ENCODE measurements at regions not wholly inside any gene's neighbourhood (a gene's known extent, or its start where the extent isn't known, plus 50 kb on each side); places are given as distances from the start of the nearest gene placed in this dataset.

DNA sequence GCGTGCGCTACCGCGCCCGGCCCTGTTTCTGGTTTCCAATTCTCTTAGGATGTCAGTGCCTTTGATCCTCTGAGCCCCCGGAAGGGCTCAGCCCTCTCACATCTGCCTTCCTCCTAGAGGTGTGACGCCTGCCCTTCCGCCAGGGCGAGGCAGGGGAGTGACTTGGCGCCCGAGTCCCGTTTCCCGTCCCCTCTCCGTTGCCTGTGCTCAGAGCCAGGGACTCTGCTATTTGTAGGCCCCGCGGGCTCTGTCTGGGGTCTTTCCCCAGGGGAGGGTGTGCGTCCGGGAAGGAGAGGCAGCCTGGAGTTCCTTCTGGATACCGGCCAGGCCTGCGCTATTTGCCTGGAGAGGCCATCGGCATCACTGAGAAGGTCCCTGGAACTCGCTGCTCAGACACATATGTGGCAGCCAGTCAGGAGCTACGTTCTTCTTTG, 103.7 kb upstream of the TAF1B start:
- DNase-seq = peak; percentile 46

DNA sequence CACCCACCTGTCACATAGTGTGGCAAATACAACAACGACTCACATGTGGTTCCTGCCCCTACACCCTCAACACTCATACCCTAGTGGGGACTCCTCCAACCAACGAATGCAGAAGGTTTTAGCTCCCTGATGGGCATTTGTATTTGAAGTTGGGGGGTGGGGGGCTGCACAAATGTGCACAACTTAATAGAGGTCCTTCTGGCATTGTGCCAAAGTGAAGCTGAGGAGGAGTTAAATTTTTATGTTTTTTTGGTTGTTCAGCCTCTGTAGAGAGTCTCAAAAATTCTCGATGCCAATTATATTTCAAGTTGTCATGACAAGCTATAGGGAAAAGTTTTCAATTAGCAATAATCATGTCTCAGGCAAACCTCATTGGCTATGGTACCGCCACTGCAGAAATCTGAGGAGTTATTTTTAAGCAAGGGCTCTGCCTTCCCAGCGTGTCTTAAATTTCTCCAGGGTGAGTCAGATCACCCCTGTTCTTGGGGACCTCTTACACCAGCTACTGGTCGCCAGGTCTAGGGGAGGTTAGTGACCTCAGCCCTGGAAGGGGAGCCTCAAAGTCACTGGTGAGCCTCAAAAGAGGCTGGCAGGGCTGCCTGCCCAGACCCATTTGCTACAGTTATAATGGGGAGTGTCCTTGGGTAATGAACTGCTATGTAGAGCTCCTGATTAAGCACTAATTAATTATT, 102.7 kb upstream of the TAF1B start:
- no peak for DNase-seq

DNA sequence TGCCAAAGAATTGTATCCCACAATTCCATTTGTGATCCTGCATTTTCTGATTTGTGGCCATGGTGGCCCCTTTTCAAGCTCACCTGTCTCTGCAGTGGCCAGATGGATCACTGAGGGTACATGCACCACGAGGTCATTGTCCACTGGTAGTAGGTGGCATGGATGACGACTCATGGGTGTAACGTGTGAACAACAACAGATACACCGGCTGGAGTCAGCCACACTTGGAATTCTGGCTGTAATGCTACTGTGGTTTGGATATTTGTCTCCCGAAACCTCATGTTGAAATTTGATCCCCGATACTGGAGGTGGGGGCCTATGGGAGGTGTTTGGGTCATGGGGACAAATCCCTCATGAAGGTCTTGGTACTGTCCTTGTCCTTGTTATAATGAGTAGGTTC, 102.2 kb upstream of the TAF1B start:
- DNase-seq = no peak

DNA sequence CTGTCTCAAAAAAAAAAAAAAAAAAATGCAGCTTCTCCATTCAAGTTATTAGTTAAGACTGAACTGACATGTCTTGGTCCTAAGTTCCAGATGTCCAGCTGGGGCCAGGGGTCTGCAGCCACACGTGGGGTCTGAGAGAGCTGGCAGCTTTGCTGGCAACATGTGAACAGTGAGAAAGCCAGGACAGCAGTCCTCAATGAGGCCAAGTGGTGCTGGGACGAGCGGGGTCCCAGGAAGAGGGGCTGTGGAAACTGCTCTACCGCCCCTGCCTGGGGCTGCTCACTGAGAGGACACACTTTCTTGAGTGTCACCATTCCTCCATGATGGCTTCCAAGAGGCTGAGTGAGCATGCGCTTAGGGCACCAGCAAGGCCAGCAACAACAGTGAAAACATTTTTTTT, 100.7 kb upstream of the TAF1B start:
- no peak for DNase-seq

DNA sequence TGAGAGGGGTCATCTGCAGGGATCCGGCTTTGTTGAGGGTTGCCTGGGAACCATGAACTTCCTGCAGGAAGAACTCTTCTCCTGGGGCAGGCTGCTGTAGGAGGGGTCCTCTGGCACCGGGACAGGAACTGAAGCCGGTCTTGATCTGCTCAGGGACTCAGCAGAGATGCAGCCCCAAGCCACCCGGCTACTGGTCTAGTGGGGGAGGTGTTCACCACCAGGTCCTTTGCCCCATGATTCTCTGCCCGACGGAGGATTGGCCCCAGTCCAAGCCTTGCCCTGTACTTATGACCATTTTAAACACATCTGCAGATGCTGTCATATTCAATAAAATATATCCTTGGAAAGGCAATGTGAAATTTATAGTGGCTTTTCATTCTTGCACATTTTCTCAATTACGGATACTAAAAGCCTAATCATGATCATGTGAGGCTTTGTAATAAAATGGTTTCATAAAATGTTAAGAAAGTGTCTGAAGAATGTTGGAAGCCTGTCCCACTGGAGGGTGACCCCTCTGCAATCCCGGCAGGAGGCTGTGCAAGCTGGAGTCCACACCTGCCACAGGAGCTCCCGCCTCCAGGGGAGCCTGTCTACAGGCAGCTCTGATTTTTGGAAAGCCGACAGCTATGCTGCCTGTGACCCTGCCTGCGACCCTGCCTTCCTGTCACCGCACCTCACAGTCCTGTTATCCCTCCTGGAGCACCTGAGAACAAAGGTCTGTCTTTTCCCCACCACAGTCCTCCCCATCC, 98.8 kb upstream of the TAF1B start:
- DNase-seq = no peak

DNA sequence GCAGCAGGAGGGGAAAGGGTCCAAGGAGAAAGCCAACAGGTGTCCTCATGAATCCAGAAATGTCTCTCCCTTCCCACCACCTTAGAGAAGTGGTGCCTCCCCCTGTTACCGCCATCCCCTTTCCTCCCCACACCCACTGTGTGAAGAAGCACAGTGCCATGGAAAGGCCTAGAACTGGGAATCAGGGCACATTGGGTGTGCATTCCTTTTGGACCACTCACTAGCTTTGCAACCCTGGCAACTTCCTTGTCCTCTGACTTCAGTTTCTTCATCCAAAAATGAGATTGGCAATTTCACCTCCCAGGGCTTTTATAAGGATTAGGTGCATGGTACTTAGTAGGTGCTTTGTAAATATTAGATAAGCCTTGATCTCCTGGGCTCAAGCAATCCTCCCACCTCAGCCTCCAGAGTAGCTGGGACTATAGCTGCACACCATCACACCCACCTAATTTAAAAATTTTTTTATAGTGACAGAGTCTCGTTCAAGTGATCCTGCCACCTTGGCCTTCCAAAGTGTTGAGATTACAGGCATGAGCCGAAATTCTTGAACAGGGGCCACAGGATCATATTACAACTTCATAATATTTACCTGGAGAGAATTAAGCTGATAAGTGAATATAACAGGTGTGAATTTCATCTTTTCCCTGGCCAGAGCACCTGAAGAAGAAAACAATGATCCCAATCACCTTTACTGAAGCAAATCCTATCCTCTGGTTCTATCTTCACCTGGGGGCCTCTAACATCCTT, 97.9 kb upstream of the TAF1B start:
- DNase-seq = no peak

DNA sequence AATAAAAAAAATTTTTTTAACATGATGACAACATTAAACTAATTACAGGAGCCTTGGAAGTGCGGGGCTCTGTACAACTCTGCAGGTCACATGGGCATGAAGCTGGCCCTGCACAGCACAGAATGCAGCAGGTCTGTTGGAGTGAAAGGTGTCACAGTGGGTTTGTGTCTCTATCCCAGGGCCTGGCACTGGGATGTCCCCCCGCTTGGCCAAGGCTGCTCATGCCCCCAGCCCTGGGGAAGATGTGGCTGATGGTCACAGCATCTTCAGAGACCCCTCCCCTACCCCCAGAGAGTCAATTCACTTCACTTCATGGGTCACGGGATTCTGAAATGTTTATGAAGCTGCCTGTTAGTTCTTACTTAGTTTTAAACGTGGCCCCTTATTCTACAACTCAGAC, 95.9 kb upstream of the TAF1B start:
- no peak for DNase-seq

DNA sequence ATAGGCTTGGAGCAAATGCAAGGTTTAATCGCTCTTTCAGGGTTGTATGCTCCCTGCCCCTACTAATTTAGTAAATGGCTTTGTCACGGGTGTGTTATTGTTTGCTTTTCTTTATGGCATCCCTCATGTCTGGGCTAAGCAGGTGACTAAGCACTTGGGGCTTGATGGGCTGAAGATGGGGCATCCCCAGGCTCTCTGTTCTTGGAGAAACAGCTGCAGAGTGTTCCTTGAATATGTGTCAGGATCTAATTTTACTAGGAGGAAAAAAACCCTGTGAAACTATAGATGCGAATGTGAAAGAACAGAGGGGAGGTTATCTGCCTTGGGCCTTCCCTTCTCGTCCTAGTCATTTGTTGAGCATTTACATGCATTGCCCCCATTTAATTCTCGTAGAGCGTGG, 94.7 kb upstream of the TAF1B start:
- peak; percentile 51 for DNase-seq

DNA sequence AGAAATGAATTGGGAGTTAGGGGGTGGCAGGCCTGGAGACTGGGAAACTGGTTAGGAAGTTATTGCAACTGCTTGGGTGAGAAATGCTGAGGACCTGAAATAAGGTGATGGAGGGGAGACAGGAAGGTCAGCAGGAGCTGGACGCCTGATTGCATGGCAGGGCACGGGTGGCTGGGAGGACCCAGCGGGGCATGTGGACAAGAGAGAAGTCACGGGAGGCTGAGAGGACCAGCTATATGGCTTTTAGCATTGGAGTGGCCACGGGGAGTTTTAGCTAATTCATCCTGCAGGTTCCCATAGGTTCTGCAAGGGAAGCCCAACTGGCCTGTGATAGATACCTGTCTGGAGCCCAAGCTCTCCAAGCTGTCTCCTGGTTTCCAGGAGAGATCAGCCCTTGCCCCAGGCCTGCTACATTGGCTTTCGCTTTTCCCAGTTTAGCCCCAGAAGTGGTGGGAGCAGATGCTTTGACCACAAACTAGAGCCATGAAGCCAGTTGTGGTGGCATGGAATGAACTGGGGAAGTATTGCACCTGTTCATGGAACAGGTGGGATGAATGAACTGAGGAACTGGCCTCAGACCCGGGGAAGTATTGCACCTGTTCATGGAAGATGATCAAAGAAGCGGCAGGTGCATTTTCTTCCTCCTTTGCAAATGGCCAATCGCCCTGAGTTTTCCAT, 93.6 kb upstream of the TAF1B start:
- no peak for DNase-seq

DNA sequence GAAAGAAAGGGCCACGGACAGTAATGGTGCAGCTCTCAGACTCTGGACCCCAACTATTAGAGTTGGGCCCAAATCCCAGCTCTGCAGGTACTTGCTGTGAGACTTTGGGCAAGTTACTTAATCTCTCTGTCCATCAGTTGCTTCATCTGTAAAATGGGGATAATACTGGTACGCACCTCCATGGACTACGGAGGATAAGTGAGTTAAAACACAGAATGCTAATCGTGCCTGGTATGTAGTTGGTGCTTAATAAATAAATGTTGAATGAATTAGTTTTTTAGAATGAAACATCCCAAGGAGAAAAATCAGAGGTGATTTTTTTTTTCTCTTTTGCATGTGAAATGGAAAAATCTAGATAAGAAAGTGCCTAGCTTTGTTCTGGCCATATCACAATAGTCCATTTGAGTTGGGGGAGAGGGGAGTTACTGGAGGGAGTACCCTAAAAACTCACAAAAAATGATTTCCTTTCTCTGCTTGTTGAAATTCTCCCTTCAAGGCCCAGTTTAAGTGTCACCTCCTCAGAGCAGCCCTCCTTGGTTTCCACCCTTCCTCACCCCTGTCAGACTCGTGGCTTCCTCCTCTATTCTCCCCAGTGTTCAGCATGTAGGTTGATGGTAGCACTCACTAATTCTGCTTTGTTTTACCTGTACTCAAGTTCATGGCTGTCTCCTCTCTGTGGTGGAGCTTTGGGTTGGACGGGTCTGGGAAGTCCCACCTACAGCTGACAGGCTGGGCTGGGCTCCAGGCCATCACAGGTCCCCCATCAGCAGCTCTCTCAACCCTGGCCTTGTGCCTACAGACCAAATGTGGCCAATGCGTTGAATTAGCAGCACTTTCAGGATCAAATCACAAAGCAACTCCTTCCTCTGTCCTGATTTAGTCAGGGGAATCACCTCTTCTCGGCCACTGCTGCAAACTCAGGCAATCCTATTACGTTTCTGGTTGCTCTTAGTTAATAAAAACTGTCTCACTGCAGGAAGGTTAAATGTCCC, 92.8 kb upstream of the TAF1B start:
- no peak for DNase-seq

DNA sequence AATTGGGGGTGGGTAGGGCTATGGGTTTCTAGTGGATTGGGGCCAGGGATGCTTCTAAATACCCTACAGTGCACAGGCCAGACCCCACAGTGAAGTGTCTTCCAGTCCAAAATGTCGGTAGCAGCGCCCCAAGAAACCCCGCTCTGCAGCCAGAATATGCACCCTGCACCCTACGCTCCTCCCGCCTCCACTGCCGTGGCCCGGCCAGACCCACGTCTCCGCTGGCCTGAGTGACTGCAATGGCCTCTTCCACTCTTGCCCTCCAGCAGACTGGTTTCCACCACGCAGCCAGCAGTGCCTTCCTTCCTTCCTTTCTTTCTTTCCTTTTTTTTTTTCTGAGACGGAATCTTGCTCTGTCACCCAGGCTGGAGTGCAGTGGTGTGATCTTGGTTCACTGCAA, 91.4 kb upstream of the TAF1B start:
- no peak for DNase-seq

DNA sequence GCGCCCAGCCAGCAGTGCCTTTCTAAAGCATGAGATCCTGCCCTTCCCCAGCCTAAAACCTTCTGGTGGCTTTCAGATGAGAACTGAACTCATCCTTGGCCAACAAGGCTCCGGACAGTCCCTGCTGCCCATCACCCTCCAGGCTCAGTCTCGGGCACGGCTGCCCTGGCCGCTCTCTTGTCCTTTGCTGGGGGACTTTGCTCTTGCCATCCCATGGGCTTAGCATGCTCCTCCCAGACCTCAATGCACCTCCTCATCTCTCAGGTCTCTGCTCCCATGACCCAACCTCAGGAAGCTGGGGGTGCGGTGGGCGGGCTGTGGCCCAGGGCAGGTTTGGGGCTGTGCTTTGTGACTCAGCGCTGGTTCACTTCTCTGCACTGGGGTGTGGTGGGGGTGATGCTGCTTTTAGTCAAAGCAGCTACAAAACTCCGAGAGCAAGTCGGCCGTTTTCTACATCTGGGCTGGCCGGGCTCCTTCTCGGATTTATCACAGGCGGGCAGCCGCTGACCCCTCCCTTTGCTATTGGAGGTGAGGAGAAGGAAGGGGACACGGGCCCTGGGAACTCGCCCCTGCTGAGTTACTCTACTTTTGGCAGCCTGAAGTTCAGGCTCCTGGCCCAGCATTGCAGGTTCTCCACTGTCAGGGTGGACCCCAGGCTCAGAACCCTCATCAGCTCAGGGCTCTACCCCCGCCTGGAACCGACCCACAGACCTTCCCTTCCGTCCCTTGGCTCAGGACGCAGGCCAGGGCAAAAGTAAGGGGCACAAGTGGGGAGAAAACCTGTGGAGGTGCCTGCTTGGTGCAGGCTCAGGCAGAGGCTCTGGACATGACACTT, 90.6 kb upstream of the TAF1B start:
- DNase-seq = peak; percentile 93

DNA sequence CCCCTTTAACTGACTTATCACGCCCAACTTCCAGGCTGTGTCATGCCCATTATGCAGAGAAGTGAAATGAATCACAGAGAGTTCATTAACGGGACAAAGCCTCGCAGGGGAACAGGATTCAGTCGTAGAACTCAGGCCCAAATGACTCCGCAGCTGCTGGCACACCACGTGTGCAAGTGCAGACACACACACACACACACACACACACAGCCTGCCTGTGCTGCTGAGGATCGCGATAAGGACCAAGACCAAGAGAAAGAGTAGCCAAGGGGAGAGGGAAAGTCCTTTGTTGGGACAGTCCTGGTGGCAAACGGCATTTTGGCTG, 90.0 kb upstream of the TAF1B start:
- peak; percentile 96 for DNase-seq

DNA sequence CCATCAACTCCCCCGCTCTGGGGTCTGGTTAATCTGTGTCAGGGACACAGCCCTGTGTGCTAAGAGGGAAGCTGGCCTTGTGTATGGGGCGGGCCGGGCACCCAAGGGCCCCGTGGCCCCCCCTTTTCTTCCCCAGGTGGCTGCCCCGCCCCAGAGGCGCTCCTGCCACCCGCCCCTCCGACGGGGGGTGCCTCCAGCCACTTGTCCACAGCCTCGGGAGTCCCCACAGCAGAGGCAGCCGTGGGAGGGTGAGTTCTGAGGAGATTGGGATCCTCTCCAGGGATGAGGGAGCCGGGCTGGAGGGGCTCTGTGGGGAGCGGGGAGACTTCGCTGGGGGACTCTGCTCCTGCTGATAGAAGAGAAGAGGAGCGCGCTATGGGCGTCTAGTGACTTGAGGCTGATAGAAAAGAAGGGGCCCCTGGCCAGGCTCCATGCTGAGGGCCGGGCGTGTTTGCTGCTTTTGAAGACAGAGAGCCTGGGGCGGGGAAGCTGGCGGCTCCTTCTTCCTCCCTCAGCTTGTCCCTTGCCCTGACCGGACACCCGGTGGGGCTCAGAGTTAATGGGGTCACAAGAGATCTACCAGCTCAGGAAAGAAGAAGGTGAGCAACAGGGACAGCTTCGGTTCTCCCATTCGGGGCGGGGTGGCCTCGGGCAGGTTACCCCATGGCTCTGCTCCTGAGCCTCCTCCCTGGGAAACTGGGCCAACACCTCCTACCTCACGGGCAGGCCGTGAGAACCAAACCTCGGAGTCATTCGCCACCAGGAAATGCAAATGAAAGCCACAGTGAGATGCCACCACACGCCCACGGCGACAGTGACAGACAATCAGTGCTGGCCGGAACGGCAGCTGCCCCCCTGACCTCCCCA, 89.4 kb upstream of the TAF1B start:
- peak; percentile 59 for DNase-seq

DNA sequence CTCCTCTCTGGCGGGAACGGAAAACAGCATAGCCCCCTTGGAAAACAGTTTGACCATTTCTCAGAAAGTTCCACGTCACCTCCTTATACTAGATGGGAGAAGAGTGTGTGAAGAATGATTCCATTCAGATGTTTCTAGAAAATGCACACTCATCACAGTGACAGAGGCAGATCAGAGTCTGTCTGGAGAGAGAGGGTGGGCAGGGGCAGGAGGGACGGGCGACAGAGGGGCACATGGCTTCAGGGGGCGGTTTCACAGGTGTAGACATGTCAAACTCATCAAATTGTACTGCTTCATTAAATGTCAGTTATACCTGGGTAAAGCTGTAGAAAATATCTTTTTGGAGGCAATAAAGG, 88.8 kb upstream of the TAF1B start:
- no peak for DNase-seq

DNA sequence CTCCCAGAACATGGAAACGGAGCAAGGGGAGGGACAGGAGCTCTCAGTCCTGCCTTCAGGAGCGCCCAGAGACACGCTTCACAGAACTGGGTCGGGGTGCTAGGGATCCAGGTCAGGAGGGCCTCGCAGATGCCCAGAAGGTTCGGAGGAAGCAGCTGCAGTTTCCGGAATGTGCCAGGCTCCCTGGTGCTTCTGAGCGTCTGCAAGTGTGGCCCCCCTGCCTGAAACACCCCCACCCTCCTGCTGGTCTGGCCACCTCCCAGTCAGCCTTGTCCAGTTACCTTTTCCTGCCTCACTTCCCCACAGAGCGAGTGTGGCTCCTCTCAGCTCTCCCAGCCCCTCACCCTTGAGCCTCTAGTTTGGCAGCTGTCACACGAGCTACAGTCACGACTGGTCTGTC, 88.3 kb upstream of the TAF1B start:
- DNase-seq = no peak

DNA sequence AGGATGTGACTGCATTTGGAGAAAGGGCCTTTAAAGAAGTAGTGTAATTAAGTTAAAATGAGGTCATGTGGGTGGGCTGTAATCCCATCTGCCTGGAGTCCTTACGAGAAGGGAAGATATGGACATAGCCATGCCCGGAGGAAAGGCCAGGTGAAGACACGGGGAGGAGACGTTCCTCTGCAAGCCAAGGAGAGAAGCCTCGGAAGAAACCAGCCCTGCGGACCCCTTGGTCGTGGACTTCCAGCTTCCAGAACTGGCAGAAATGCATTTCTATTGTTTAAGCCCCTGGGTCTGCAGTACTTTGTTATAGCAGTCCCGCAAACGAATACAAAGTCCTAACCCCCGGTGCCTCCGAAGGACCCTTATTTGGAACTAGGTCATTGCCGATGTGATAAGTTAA, 87.6 kb upstream of the TAF1B start:
- DNase-seq = no peak

DNA sequence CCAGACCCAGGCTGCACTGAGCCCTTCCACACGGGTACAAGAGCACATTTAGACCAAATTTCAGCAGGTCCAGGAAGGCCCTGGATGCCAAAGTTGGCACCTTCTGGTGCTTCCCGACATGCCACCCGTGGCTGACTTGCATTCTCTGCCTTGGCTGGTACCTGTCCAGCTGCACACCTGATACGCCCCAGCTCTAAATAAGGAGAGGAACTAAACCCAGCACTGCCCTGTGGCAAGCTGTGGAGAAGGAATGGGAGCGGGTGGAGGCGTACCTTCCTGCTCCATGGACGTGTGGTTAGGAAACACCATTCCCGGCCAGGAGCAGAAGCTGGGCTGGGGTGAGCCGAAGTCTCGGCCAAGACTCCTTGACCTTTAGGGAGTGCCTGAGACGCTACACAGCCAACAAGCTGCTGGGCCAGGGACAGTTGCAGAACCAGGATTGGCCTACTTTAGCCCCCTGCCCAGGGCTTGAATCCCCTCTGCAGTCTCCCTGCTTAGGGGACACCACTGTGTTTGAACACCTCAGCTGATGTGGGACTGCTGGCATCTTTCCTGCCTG, 86.5 kb upstream of the TAF1B start:
- DNase-seq = no peak

DNA sequence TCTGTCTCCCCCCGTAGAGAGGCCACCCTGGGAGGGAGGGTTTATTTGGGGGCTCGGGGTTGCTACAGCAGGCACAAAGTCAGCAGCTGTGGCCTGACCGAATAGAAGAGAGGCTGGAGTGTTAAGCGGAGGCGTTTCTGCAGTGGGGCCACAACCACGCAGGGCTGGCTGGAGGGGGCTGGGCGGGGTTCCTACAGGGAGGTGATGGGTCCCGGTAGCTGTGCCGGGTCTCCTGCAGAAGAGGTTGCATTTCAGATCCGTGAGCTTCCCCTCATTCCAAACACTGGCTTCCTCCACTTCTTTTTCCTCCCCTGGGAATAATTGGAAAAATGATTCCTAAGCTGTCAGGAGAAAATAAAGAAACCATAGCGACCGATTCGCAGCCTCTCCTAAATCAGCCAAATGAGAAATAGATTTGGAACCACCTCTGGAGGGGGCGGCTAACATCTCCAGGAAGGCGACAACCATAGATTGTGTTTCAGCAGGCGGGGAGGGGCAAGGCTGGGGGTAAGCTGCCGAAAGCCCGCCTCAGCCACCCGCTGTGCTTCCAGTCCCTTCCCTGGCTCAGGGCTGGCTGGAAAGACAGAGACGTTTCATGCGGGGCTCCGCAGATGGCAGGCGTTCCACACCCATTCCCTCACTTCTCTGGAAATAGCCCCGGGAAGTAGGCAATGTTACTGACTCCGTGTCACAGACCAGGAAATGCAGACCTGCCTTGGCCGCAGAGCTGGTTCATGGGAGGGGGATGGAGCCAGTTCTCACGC, 85.6 kb upstream of the TAF1B start:
- no peak for DNase-seq
